GM10847 (cell line): ENCODE measurements at regions not wholly inside any gene's neighbourhood (a gene's known extent, or its start where the extent isn't known, plus 50 kb on each side); places are given as distances from the start of the nearest gene placed in this dataset.

Experiments
- POLR2A ChIP-seq: IDR thresholded peaks from 2 replicates; pipeline ENCODE4 v1.6.1; 2011; ENCODE audit not compliant: insufficient read length; ENCODE audit errors: extremely low read depth

DNA sequence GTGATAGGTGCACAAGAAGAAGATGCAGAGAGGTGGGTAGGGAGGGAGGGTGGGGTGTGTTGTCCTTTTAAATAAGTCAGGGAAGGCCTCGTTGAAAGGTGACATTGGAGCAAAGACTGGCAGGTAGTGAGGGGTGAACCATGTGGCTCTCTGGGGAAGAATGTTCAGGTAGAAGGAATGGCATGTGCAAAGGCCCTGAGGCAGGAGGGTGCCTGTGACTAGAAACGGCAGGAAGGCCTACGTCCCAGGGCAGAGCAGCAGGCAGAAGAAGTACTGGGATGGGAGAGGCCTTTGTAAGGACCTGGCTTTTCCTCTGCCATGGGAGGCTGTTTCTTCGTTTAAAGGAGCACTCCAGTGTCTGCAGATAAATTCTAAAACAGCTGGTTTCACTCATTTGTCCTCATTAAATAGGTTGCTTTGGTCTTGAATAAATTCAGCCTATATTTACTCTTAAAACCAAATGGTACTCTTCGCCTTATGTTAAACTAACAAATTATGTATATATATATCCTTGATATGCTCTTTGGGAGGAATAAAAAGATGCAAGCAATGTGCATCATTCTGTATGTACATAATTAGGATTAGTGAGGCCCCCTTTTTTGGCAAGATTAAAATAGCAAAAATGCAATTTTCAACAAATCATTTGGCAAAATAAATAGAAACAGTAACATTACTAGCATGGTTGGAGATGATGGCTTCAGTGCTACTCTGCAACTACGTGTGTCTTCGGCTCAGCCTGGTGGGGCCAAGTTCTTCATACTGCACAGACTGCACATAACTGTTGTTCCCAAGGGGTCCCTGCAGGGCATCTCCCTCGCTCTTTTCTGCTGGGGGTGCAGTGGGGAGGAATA, 151.4 kb downstream of the KLF13 start:
- no peak for TF ChIP-seq POLR2A

DNA sequence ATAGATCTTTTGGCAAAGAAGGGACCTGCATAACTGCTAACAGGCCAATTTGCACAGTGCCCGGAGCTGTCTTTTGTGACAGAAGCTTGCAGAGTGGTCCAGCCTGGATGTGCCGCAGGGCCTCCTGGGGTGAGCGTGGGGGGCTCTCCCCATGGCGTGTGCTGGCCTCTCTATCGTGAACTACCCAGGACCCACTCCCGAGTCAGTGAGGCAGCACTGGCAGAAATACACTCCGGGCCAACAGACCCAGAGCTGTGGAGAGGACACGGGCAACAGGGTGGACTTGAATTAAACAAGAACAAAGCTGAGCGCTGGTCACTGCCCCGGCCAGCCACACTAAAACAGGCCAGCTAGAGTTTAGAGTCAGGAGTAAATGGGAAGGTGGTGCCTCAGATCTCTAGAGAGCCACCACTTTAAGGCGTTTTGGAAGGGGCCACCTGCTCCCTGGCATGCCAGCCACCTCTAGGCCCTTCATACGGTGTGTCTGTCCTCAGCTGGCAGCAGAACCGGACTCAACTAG, 152.1 kb downstream of the KLF13 start:
- no peak for TF ChIP-seq POLR2A

DNA sequence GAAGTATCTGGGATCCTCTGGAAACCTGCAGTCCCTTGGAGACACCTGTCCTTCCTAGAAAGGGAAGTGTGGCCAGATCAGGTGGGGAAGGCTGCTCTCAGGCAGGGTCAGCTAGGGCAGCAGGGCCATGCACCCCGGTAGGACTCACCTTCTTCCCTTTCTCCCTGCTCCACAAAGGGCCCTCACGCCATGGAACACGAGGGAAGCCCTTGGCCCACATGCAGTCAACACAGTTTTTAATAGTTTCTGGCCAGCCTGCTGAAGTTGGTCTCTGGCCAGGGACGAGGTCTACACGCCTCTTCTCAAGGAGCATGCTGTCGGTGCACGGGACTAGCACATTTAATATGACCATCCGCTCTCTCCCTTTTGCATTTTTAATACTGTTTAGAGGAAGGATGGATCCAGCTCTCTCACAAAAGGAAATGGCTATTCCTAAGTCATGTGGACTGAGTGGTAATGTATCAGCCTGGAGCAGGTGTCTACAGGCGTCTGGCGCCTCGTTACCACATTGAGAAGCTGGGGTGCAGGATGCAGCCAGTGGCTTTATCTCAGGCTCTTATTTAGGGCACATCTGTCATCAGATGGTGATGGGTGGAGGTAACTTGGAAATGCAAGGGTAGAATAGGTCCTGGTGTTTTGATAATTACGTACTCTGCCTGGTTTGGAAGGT, 153.9 kb downstream of the KLF13 start:
- no peak for TF ChIP-seq POLR2A

DNA sequence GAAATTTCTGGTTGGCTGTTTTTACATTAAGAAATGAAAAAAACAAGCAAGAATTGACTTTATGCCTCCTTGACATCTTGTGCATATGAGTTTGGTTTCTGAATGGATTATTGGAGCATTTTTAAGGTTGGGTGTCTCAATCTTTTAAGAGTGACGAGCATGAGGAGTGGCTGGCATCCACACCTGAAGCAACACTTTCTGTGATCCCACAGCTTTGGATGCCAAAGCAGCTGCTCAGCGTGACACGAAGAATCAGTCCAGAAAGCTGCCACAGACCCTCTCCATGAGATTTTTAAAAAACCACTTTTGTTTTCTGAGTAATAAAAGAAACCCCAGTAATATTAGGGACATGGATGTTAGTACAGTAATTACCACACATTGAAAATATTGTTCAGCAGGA, 154.5 kb downstream of the KLF13 start:
- no peak for TF ChIP-seq POLR2A

DNA sequence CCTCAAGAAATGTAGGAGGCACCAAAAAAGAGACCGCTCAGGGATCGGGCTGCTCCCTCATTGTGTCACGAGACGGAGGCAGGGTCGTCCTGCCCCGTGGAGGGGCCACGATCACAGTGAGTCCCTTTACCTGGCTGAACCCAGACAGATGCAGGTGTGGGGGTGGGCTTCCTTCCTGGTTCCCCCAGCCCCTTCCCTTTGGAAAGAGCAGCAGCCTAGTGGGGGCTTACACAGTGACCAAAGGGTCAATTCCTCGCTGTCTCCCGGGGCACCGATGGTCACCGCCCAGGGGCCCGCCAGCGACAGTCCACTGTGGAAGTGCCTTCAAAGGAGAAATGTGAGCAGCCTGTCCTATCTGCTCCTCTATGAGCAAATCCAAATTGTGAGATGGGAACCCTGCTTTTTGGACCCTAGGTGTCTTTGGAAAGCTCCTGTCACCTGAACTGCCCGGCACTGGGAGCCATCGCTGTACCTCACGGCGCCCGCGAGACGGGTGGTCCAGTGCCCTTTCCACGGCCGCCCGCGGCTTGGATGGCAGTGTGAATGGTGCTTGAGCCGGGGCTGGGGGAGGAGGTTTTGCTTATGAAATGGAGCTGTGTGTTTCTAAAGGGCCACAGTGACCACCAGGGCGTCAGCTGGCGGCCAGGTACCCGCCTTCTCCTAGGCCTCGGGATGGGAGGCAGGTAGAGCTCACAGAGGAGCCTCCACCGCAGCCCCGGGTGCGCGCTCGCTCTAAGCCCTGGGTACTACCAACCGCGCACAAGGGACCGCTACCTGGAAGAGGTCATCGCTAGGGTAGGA, 155.7 kb downstream of the KLF13 start:
- TF ChIP-seq POLR2A = no peak

DNA sequence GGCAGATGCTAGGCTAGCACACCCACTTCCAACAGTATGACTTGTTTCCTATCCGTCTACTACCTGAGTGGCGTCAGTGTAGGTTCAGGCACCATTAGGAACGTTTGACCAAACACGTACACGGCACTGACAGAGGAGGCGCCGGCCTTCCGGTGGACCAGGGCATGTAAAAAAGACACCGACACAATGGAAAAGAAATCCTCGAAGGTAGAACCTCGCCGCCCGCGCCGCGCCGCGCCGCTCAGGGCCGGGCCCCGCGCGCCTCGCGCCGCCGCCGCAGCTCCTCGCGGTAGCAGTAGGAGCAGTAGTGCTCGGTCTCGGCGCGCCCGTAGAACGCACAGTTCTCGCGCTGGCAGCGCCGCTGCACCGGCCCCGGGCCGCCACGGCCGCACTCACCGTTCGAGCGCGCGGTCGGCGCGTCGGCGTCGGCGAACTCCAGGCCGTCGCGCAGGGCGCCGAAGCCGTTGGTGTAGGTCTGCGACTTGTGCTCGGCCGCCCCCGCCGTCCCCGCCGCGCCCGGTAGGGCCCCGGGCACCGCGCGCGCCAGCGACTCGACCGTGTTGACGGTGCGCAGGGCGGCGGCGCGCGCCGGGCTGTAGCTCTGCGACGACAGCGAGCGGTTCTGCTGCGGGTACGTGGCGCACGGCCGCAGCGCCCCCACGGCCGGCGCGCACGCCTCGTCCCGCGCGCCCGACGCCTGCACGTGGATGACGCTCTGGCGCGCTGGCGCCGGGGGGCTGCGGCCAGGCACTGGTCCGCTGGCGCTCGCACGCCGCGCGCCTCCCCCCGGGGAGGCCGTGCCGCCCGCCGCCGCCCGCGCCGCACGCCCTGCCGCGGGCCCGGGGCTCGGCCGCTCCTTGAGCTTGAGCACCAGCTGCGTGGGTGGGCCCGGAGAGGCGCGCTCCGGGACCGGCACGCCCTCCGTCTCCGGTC, 156.7 kb downstream of the KLF13 start:
- TF ChIP-seq POLR2A = peak; percentile 24

DNA sequence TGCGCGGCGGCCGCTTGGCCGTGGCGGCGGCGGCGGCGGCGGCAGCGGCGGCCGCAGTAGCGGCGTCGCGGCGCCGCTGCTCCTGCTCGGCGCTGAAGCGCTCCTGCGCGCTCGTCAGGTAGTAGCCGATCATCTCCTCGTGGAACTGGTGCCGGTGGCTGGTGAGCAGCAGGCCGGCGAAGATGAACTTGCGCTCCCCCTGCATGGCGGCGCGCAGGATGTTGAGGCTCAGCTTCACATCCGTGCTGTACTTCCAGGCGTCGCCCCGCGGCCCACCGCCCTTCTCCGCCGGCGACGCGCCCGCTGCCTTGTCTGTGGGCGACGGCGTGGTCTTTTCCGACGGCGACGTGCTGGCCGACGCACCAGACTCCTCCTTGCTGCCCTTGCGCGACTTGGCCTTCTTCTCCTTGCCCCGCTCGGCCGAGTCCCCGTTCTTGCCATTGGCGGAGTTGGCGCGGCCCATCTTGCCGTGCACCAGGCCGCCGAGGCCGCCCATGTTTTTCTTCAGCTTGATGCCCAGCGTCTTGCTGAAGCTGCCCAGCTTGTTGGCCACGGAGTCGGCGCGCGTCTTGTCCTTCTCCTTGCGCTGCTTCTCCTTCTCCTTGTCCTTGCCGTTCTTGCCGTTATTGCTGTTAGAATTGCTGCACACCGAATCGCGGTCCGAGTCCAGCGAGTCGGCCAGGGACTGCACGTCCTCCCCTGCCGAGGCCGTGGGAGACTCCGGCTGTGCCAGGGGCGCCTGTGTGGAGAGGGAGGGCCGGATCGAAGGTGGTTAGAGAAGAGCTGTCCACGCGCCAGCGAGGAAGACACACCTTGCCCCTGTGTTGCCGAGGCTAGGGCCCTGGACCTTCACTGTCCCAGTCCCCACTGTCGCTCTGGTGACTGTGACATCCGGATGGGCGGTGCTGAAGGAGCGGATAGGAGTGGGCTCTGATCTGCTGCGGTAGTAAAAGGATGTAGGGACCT, 157.6 kb downstream of the KLF13 start:
- TF ChIP-seq POLR2A = no peak

DNA sequence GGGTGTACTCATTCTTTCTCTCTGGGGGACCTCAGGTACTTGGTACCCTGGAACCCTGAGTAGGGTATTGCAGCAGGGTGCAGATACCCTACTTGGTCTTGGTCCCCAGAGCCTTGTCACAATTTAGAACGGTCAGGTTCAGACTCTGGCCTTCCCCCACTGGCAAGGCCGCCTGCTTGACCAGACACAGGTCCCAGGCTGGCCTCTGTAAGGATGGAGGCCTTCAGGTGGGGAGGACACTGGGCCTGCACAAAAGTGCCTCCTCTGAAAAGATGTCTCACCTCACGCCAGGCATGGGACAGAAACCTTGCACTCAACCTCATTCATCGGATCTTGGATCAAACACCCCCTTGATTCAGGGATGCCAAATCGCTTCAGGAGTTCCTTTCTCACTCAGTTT, 158.4 kb downstream of the KLF13 start:
- no peak for TF ChIP-seq POLR2A

DNA sequence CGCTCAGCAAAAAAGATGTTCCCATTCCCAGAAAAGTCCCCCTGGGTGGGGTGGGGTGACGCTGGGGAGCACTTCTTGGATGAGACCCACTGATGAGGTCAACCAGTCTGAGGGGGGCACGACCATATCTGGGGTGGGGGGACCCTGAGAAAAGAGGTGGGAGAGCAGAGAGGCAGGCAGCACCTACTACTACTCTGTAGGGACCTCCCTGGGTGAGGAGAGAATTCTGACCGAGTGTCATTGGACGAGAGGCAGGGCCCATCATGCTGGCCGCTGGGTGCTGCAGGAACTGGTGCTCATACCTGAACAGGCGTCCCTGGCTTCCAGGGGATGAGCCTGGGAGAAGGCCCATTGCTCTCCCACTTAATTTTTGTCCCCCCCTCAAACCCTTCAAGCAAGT, 158.8 kb downstream of the KLF13 start:
- no peak for TF ChIP-seq POLR2A

DNA sequence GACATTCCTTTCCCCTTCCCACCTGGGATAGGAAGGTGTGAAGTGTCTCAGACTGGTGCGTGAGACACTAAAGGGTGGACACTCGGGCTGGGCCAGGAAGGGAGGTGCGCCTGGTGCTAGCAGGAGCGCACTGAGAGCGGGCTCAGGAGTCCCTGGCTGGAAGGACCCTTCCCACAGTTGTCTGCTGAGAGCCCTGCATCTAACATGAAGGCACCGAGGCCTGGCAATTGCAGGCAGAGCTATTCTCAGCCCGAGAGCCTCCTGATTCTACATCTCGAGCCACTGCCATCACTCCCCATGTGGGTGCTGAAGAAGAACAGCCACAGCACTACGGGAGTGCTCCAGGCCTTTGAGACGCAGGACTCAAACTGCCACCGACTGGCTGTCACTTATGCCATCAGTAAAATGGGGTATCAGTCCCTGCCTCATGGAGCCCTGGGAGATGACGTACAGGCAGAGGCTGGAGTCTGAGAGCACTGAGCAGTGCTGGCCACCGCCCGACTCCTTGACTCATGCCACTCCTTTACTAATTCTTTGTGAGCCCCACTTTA, 159.4 kb downstream of the KLF13 start:
- no peak for TF ChIP-seq POLR2A

DNA sequence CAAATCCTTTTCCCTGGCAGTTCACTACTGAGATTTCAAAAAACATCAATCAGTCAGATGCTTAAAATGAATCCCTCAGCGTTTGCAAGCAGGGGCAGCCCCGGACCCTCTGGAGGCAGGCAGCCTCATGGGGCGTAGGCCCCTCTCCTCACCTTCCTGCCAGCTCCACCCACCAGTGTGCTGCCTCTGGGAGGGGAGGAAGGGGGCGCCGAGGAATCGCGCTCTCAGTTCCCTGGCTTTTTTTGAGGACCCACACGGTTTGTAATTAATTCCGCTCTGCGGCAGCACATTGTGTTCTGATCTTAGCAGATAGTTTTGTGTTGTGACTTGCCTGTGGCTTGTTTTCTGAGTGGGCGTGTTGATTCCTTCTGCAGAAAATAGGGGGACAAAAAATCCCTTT, 159.9 kb downstream of the KLF13 start:
- TF ChIP-seq POLR2A = no peak

DNA sequence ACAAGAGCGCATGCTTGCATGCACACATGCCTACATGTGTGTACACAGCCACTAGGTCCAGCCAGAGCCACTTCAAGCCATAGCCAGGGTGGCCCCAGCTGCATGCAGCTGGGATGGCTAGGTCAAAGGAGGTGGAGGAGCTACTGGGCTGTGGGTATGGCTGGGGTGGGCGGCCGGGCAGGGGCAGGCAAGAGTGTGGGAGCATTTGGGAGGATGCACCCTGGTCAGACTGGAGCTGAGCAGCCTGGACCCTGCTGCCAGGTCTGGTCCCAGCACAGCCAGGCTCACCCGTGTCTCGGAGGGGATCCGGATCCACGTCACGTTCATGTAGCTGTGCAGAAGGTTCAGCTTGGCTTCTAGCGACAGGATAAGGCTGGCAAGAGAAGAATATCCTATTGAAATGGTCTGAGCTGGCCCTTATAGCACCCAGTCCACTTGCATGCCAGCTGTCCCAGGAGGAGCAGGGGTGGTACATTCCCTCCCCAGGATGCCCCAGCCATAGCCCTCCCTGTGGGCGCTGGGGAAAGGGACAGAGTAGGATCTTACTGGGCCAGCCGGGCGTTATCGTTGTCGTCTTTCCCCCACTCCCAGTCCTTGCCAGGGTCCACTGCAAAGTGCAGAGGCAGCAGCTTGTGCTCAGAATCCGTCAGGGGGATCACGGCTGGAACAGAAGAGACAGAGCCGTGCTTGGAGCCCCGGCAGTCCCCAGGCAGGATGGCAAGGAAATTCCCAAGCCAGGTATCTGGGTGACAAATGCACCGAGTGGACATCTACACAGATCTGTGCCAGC, 160.5 kb downstream of the KLF13 start:
- TF ChIP-seq POLR2A = no peak

DNA sequence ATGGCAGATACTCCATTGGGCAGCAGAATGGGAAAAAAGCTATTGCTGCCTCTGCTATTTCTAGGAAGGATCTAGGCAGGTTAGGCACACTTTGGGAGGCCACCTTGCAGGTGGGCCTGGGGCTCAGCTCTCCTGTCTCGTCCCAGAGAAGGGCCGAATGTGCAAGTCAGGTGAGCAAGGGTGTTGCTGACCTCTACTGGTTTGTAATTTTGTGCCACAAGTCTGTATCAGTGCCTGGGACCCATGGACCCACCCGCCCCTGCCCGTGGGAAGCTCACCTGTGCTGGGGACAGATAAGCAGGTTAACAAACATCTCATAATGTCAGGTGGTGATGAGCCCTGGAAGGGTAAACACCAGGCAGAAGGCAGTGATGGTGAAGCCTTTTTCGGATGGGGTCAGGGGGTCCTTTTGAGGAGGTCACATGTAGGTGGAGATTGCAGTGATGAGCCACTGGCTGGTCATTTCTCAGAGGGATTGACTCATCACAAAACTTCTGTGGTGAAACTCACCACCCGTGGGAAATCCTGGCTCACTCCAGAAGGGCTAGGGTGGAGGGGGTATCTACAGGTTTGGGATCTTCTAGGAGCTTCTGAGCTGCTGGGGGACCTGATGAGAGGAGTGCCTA, 161.3 kb downstream of the KLF13 start:
- no peak for TF ChIP-seq POLR2A
